CD14-positive monocyte (primary cell): ENCODE measurements at regions not wholly inside any gene's neighbourhood (a gene's known extent, or its start where the extent isn't known, plus 50 kb on each side); places are given as distances from the start of the nearest gene placed in this dataset.

Source experiments
- DNase-seq, 3 donors: peaks; one replicate each; pipeline ENCODE4 v3.0.0-alpha.2; 2011 to 2022
- H2AFZ ChIP-seq: 2 replicates; pipeline ENCODE4 v1.6.0; 2012; ENCODE audit warnings: mild to moderate bottlenecking, low read depth, low read length, inconsistent platforms; ENCODE audit not compliant: insufficient read depth, poor library complexity, severe bottlenecking
- H3K27ac ChIP-seq, 2 donors: 1 replicate in 1 of 2; 2 replicates in 1 of 2; pipeline ENCODE4 v1.5.1; 2012 to 2013; ENCODE audit warnings: low read length in 2 of 2, control low read depth in 1 of 2, inconsistent platforms in 1 of 2, low read depth in 1 of 2, mild to moderate bottlenecking in 1 of 2
- H3K27me3 ChIP-seq, 2 donors: one replicate each; pipeline versions ENCODE4 v1.6.0 to v1.6.1; 2011 to 2013; ENCODE audit warnings: low read length in 2 of 2; ENCODE audit not compliant: control insufficient read depth in 2 of 2, insufficient read depth in 2 of 2
- H3K36me3 ChIP-seq, 2 donors: replicated peaks in 1 of 2; 1 replicate in 1 of 2; 2 replicates in 1 of 2; pipeline versions ENCODE4 v1.5.1 to v1.6.1; 2012 to 2013; ENCODE audit warnings: low read length in 2 of 2, control low read depth in 1 of 2, inconsistent platforms in 1 of 2, mild to moderate bottlenecking in 1 of 2; ENCODE audit not compliant: insufficient read depth in 2 of 2, control insufficient read depth in 1 of 2
- H3K4me1 ChIP-seq, 2 donors: 1 replicate in 1 of 2; 2 replicates in 1 of 2; pipeline versions ENCODE4 v1.5.1 to v1.6.1; 2012 to 2013; ENCODE audit warnings: low read length in 2 of 2, control low read depth in 1 of 2, inconsistent platforms in 1 of 2, mild to moderate bottlenecking in 1 of 2, moderate library complexity in 1 of 2; ENCODE audit not compliant: insufficient read depth in 2 of 2, control insufficient read depth in 1 of 2
- H3K4me2 ChIP-seq: replicated peaks from 2 replicates; pipeline ENCODE3; 2012; ENCODE audit warnings: low read length, moderate library complexity, mild to moderate bottlenecking; ENCODE audit not compliant: poor library complexity, severe bottlenecking; ENCODE audit errors: extremely low read depth
- H3K4me3 ChIP-seq, 3 experiments: fragments of 200-600 bp in 1 of 3; sonication (generic) in 1 of 3; replicated peaks in 1 of 3; 1 replicate in 2 of 3; 2 replicates in 1 of 3; pipeline ENCODE4 v1.5.1; 2011 to 2013; ENCODE audit warnings: low read length in 3 of 3, mild to moderate bottlenecking in 3 of 3, control low read depth in 2 of 3, low read depth in 2 of 3, inconsistent platforms in 1 of 3, moderate library complexity in 1 of 3
- H3K79me2 ChIP-seq: 2 replicates; pipeline ENCODE4 v1.6.0; 2012; ENCODE audit warnings: mild to moderate bottlenecking, control low read depth, inconsistent platforms, low read length, moderate library complexity; ENCODE audit not compliant: insufficient read depth
- H3K9ac ChIP-seq: 2 replicates; pipeline ENCODE4 v1.6.0; 2017; ENCODE audit warnings: low read length, mild to moderate bottlenecking; ENCODE audit not compliant: insufficient read depth, poor library complexity, severe bottlenecking
- H3K9me3 ChIP-seq, 2 donors: replicated peaks in 1 of 2; 1 replicate in 1 of 2; 2 replicates in 1 of 2; pipeline versions ENCODE4 v1.5.1 to v1.6.1; 2012 to 2013; ENCODE audit warnings: low read length in 2 of 2, control low read depth in 1 of 2; ENCODE audit not compliant: control insufficient read depth in 1 of 2, insufficient read depth in 1 of 2
- H4K20me1 ChIP-seq: 2 replicates; pipeline ENCODE4 v1.6.0; 2012; ENCODE audit warnings: mild to moderate bottlenecking, low read length, control low read depth, moderate library complexity; ENCODE audit not compliant: insufficient read depth
- H3K27ac Mint-ChIP-seq, 7 donors: one replicate each; pipeline ENCODE4 v1.8.0; 2020; ENCODE audit warnings: mild to moderate bottlenecking in 7 of 7, mixed read lengths in 7 of 7, moderate library complexity in 6 of 7, inconsistent platforms in 2 of 7
- H3K27me3 Mint-ChIP-seq, 3 donors: one replicate each; pipeline ENCODE4 v1.8.0; 2021 to 2022; ENCODE audit warnings: low read depth in 3 of 3, mild to moderate bottlenecking in 3 of 3, mixed read lengths in 3 of 3, moderate library complexity in 3 of 3, inconsistent platforms in 1 of 3
- H3K36me3 Mint-ChIP-seq, 2 donors: one replicate each; pipeline ENCODE4 v1.8.0; 2020; ENCODE audit warnings: mixed read lengths in 2 of 2, inconsistent platforms in 1 of 2, mild to moderate bottlenecking in 1 of 2
- H3K4me1 Mint-ChIP-seq: one replicate; pipeline ENCODE4 v1.8.0; 2020; ENCODE audit warnings: mild to moderate bottlenecking, mixed read lengths
- H3K4me3 Mint-ChIP-seq, 2 donors: one replicate each; pipeline ENCODE4 v1.8.0; 2020; ENCODE audit warnings: mild to moderate bottlenecking in 2 of 2, mixed read lengths in 2 of 2, moderate library complexity in 1 of 2
- H3K9me3 Mint-ChIP-seq, 7 donors: one replicate each; pipeline ENCODE4 v1.8.0; 2020 to 2022; ENCODE audit warnings: mixed read lengths in 7 of 7, mild to moderate bottlenecking in 6 of 7, moderate library complexity in 6 of 7, inconsistent platforms in 2 of 7
- CTCF ChIP-seq: fragments of 200-600 bp; IDR thresholded peaks from one replicate; pipeline ENCODE4 v1.8.0; 2022; ENCODE audit warnings: antibody characterized with exemption, mild to moderate bottlenecking
- WGBS: methylation state at CpG from one replicate; pipeline ENCODE4 v1.1.5; 2013; ENCODE audit warnings: missing lambda C conversion rate; ENCODE audit not compliant: insufficient coverage; 5-methylcytosine and 5-hydroxymethylcytosine counted together
- intact Hi-C, 2 donors: fragments of 100-400 bp; cut with micrococcal nuclease; formaldehyde crosslinking; loops; one replicate each; pipeline versions ENCODE4 v1.15.0 to v1.15.1; 2023

DNA sequence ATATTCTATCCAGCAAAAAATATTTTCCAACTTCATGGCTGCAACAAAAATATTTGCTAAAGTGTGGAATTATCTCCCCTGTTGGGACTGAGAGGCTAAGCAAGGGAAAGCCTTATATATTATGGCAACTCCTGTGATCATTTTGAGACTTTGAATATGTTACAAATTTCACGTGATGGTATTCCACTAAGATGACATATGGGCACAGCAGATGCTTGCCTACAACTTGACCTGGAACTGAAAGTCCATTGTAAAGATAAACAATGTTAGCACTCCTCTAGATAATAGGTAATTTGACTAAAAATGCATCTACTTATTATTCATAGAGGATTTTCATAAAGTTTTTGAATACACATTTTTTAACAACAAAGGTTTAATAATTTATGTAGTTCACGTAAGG is 1141.5 kb upstream of the CDH6 start:
- WGBS = no CpG with 5 or more reads among the region's 2 CpGs
- Mint-ChIP-seq H3K9me3 (peaks cover 0 to 8% (median 6%) of the 10 kb centered on the region in 7 donors), H3K4me1 (no peaks in the 10 kb centered on the region), H3K36me3 (no peaks in the 10 kb centered on the region), H3K4me3 (no peak overlapping the region), H3K27ac (no peak overlapping the region), H3K27me3 (no peaks in the 10 kb centered on the region)
- Histone ChIP-seq H3K36me3 (no peaks in the 10 kb centered on the region), H3K27ac (no peak overlapping the region), H3K79me2 (no peaks in the 10 kb centered on the region), H3K9me3 (no peaks in the 10 kb centered on the region), H3K4me1 (no peaks in the 10 kb centered on the region), H3K4me3 (no peak overlapping the region), H2AFZ (no peak overlapping the region), H3K4me2 (no peak overlapping the region), H4K20me1 (no peaks in the 10 kb centered on the region), H3K9ac (no peak overlapping the region), H3K27me3 (no peaks in the 10 kb centered on the region)
- no peak for DNase-seq
- TF ChIP-seq CTCF = no peak
- intact Hi-C loops = no loop called here

- H3K36me3 Mint-ChIP-seq = no peaks in the 10 kb centered on the region
- no peaks in the 10 kb centered on the region for H3K27me3 ChIP-seq
- no peaks in the 10 kb centered on the region for H3K79me2 ChIP-seq
- H3K27ac ChIP-seq = no peak overlapping the region
- no peak overlapping the region for H3K9ac ChIP-seq
- no peaks in the 10 kb centered on the region for H3K27me3 Mint-ChIP-seq
- no peaks in the 10 kb centered on the region for H3K4me1 ChIP-seq
- no peaks in the 10 kb centered on the region for H3K36me3 ChIP-seq
- H3K27ac Mint-ChIP-seq = no peak overlapping the region
- H3K9me3 Mint-ChIP-seq = peaks cover 0 to 4% (median 0%) of the 10 kb centered on the region in 7 donors
- H3K4me2 ChIP-seq = no peak overlapping the region
- no peak overlapping the region for H3K4me3 Mint-ChIP-seq
- H3K9me3 ChIP-seq = no peaks in the 10 kb centered on the region
- TF ChIP-seq CTCF = no peak
- H4K20me1 ChIP-seq = no peaks in the 10 kb centered on the region
- intact Hi-C loops = no loop called here
- 100% methylated on average over 2 of the region's 8 CpGs for WGBS
- no peaks in the 10 kb centered on the region for H3K4me1 Mint-ChIP-seq
- no peak overlapping the region for H2AFZ ChIP-seq
- no peak overlapping the region for H3K4me3 ChIP-seq
- DNase-seq = no peak
Observed at GRCh38 chr5:30050056-30050815, 1143.2 kb upstream of the CDH6 start.
